ENCODE measurements at regions not wholly inside any gene's neighbourhood (a gene's known extent, or its start where the extent isn't known, plus 50 kb on each side); places are given as distances from the start of the nearest gene placed in this dataset.
A peak's percentile ranks its signal among the peaks of the same experiment; 100 is the strongest.

DNA sequence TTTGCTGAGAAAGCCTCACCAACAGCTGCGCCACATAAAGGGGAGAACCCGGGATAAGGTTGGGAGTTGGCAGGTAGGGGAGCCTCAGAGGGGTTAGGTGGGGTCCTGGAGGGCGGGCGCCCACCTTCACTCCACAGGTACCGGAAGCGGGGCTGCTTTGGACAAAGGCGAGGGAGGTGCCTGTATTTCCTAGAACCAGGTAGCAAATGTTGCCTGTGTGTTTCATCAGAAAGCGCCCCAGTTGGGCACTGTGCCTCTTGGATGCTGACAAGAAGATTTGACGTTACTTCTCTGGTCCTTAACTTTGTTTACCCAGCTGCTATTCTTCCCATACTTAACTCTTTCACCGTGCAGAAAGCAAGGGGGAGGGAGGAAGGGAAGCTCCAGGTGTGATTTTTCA, 278.9 kb downstream of the ZNF536 start:
- ATAC-seq (no peak), DNase-seq (no peak)
- no peak for TF ChIP-seq CTCF (IDR thresholded peaks at IDR 0.05)
- intact Hi-C loops (cut with DNase I, micrococcal nuclease), result no loop called here
- Histone ChIP-seq H3K36me3 (ENCODE audit: low read depth) (no peaks in the 10 kb centered on the region), H3K9me3 (no peaks in the 10 kb centered on the region), H3K4me1 (ENCODE audit: low read depth) (no peaks in the 10 kb centered on the region), H3K4me3 (no peak overlapping the region)

GRCh38 chr19:30649934-30650614, 277.9 kb downstream of the ZNF536 start:
- intact Hi-C loops (cut with DNase I, micrococcal nuclease), result loop anchor here in 1 of 2 donors (10.0 kb wide), 1 partner anchor 785 kb away; no protein-coding TSS in a partner anchor
- Histone ChIP-seq H3K36me3 (ENCODE audit: low read depth) (no peaks in the 10 kb centered on the region), H3K9me3 (no peaks in the 10 kb centered on the region), H3K4me3 (no peak overlapping the region), H3K4me1 (ENCODE audit: low read depth) (no peaks in the 10 kb centered on the region)
- TF ChIP-seq CTCF (IDR thresholded peaks at IDR 0.05), result peak; percentile 6
- DNase-seq (peak in 1 of 3 donors; percentile 38), ATAC-seq (no peak)

GRCh38 chr19:30648866-30649862, 277.0 kb downstream of the ZNF536 start:
- intact Hi-C loops (cut with DNase I, micrococcal nuclease), result loop anchor here in 1 of 2 donors (10.0 kb wide), 1 partner anchor 784 kb away; no protein-coding TSS in a partner anchor

DNA sequence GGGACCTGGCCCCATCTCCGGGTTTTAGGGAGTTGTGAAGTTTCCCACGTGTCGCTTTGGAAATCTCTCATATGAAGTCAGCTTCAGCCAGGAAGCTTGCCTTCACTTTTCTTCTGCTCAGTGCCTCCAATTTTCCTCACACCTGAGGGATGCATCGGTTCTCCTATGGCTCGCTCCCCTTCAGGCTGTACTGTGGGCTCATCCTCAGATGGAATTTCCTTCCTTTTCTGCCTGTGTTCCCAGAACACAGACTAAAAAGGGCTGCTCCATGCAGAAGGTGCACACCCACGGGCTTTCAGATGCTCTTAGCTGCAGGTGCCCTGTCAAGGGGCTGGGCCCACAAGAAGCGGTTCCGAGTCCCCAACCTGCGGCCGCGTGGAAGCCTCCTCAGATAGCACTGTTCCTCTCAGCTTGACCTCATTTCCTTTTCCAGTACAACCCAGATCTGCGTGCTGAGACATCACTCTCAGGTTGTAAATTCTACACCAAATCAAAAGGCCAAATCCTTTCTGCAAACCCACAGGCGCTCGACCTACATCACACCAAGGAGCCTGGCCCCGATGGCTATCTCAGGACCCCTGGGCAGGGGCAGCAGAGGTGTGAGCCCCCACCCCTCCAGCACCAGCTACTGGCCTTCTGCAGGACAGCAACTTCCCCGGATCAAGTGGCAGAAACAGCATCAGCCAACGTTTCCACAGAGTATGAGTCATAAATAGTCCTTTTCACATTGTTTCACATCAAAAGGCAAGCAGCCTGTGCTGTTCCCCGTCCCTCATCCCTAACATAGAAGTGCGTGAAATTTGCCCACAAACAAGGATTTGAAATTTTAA, 275.9 kb downstream of the ZNF536 start:
- no peaks in the 10 kb centered on the region for H3K9me3 ChIP-seq
- DNase-seq (no peak), ATAC-seq (no peak)
- no peaks in the 10 kb centered on the region for H3K4me1 ChIP-seq (ENCODE audit: low read depth)
- no peak overlapping the region for H3K4me3 ChIP-seq
- no peak for TF ChIP-seq CTCF (IDR thresholded peaks at IDR 0.05)
- no peaks in the 10 kb centered on the region for H3K36me3 ChIP-seq (ENCODE audit: low read depth)
- intact Hi-C loops (cut with DNase I, micrococcal nuclease), result loop anchor here in 1 of 2 donors (10.0 kb wide), 1 partner anchor 783 kb away; no protein-coding TSS in a partner anchor

More at GRCh38 chr19:30648866-30649862, 277.0 kb downstream of the ZNF536 start:
- Histone ChIP-seq H3K4me1 (ENCODE audit: low read depth) (no peaks in the 10 kb centered on the region), H3K36me3 (ENCODE audit: low read depth) (no peaks in the 10 kb centered on the region), H3K4me3 (no peak overlapping the region), H3K9me3 (no peaks in the 10 kb centered on the region)
- ATAC-seq (no peak), DNase-seq (no peak)
- TF ChIP-seq CTCF (IDR thresholded peaks at IDR 0.05), result no peak

GRCh38 chr19:30646806-30647205, 274.6 kb downstream of the ZNF536 start:
- H3K4me1 ChIP-seq (ENCODE audit: low read depth), result no peaks in the 10 kb centered on the region
- H3K9me3 ChIP-seq, result no peaks in the 10 kb centered on the region
- H3K4me3 ChIP-seq, result no peak overlapping the region
- H3K36me3 ChIP-seq (ENCODE audit: low read depth), result no peaks in the 10 kb centered on the region
- intact Hi-C loops (cut with DNase I, micrococcal nuclease), result loop anchor here in 1 of 2 donors (10.0 kb wide), 1 partner anchor 782 kb away; no protein-coding TSS in a partner anchor
- DNase-seq (no peak), ATAC-seq (no peak)
- no peak for TF ChIP-seq CTCF (IDR thresholded peaks at IDR 0.05)
